ENCODE measurements at regions not wholly inside any gene's neighbourhood (a gene's known extent, or its start where the extent isn't known, plus 50 kb on each side); places are given as distances from the start of the nearest gene placed in this dataset.

DNA sequence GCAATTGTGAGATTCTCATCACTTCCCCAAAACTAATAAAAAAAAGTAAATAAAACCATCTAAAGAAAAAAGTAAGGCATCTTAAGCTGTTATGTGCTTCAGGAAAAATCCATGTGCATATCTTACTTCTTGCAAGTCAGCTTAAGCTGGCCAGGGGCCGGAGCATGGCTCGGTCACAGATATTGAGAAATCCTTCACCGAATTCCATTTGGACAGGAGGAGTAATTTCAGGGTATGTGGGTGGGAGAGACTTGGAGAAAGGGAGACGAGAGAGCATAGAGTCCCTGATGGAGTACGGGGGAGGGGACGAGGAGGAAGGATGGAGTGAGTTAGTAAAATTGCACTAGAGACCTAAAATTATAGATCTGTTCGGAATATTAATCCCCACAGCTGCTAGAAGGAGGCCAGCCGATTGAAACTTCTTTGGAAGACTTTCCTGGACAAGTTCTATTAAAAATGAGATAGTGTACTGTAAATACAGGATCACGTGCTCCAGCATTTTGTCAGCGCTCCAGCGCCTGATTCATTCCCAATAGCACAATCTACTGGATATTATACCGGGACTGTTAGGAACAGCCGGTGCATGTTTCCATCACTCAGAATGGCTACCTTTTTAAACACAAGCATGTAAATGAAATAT, 438.5 kb downstream of the ZNF516 start:
- Histone ChIP-seq H3K4me1 (ENCODE audit: low read depth) (no peaks in the 10 kb centered on the region), H3K27ac (no peak overlapping the region), H3K27me3 (no peaks in the 10 kb centered on the region), H3K4me3 (no peak overlapping the region), H3K9me3 (ENCODE audit: low read depth) (no peaks in the 10 kb centered on the region), H3K36me3 (no peaks in the 10 kb centered on the region)
- peak in 1 of 2 donors; percentile 60 for DNase-seq (ENCODE audit: low read depth in 1 of 2, low spot score in 1 of 2)
- TF ChIP-seq, protein P1, sequence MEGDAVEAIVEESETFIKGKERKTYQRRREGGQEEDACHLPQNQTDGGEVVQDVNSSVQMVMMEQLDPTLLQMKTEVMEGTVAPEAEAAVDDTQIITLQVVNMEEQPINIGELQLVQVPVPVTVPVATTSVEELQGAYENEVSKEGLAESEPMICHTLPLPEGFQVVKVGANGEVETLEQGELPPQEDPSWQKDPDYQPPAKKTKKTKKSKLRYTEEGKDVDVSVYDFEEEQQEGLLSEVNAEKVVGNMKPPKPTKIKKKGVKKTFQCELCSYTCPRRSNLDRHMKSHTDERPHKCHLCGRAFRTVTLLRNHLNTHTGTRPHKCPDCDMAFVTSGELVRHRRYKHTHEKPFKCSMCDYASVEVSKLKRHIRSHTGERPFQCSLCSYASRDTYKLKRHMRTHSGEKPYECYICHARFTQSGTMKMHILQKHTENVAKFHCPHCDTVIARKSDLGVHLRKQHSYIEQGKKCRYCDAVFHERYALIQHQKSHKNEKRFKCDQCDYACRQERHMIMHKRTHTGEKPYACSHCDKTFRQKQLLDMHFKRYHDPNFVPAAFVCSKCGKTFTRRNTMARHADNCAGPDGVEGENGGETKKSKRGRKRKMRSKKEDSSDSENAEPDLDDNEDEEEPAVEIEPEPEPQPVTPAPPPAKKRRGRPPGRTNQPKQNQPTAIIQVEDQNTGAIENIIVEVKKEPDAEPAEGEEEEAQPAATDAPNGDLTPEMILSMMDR (IDR thresholded peaks at IDR 0.05; ENCODE audit: low read depth, low read length), result no peak

DNA sequence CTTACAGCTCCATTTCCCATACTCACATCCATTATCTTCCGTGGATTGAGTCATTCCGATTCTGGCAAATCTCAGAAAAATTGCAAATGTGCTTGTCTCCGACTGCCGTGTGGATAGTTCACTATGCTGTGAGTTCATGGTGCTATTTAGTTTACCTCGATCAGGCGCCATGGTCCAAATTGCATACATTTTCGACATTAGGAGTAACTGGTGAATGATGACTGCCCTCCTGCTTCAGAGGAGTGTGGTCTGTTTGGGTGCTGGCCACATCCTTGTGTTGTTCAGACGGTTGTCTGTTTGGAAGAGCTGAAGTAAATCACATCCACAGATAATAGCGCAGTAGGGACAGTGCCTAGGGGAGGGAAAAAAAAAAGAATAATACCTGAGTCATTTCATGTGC, 439.5 kb downstream of the ZNF516 start:
- Histone ChIP-seq H3K4me1 (ENCODE audit: low read depth) (no peaks in the 10 kb centered on the region), H3K4me3 (no peak overlapping the region), H3K27me3 (no peaks in the 10 kb centered on the region), H3K9me3 (ENCODE audit: low read depth) (no peaks in the 10 kb centered on the region), H3K36me3 (no peaks in the 10 kb centered on the region), H3K27ac (no peak overlapping the region)
- DNase-seq (ENCODE audit: low read depth in 1 of 2, low spot score in 1 of 2), result peak in 1 of 2 donors; percentile 16
- TF ChIP-seq, protein P1 (IDR thresholded peaks at IDR 0.05; ENCODE audit: low read depth, low read length), result no peak

DNA sequence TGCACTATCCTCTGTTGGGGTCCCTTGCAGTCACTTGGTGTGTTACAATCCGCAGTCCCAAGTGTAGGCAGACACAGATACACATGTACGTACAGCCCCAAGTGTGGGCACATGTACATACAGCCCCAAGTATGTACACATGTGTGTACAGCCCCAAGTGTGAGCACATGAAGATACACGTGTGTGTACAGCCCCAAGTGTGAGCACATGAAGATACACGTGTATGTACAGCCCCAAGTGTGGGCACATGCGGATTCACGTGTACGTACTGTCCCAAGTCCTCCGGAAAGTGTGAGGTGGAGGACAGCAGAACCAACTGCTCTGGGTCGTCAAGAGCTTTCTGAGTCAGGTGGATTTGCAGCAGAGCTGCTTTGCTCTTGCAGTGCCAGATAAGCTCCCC, 440.0 kb downstream of the ZNF516 start:
- H3K27me3 ChIP-seq, result no peaks in the 10 kb centered on the region
- H3K36me3 ChIP-seq, result no peaks in the 10 kb centered on the region
- DNase-seq (ENCODE audit: low read depth in 1 of 2, low spot score in 1 of 2), result no peak
- H3K4me3 ChIP-seq, result no peak overlapping the region
- TF ChIP-seq, protein P1 (IDR thresholded peaks at IDR 0.05; ENCODE audit: low read depth, low read length), result no peak
- H3K27ac ChIP-seq, result no peak overlapping the region
- H3K9me3 ChIP-seq (ENCODE audit: low read depth), result no peaks in the 10 kb centered on the region
- H3K4me1 ChIP-seq (ENCODE audit: low read depth), result no peaks in the 10 kb centered on the region

DNA sequence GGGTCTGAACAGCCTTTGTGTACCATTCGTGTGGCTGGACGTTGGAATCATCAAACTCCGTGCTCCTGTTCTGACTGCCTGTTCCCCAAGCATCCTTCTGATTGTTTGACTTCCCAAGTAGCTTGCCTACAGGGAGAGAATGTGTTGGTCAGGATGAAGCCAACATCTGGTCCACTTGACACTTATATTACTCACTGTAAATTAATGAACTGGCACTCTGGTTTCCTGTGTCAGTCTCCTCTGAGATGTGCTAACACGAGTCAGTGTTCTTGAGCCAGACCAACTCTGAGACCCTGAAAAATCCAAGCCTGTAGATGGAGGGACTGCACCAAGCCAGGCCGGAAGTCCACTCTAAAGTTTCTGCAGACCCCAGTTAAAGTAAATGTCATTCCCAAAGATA, 440.9 kb downstream of the ZNF516 start:
- DNase-seq (ENCODE audit: low read depth in 1 of 2, low spot score in 1 of 2), result no peak
- Histone ChIP-seq H3K36me3 (no peaks in the 10 kb centered on the region), H3K4me1 (ENCODE audit: low read depth) (no peaks in the 10 kb centered on the region), H3K9me3 (ENCODE audit: low read depth) (no peaks in the 10 kb centered on the region), H3K27me3 (no peaks in the 10 kb centered on the region), H3K27ac (no peak overlapping the region), H3K4me3 (no peak overlapping the region)
- TF ChIP-seq, protein P1 (IDR thresholded peaks at IDR 0.05; ENCODE audit: low read depth, low read length), result no peak

DNA sequence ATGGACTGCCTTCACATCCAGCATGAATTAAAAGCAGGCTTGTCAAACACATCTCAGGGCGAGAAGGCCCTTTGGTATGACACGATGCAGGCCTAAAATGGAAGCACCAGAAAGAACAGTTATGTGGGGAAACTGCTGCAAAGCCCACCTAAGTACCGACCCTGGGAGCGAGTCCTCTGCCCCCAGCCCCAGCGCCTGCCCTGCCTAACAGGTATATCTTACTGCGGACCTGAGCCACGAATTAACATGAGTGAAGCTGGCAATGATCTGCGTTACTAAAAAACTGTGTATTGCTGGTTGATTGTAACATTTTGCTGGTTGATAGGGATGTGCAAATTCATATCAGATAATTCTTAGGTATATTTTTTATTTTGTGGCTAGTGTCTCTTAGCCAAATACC, 441.5 kb downstream of the ZNF516 start:
- H3K9me3 ChIP-seq (ENCODE audit: low read depth), result no peaks in the 10 kb centered on the region
- H3K36me3 ChIP-seq, result no peaks in the 10 kb centered on the region
- no peak overlapping the region for H3K27ac ChIP-seq
- no peak for DNase-seq (ENCODE audit: low read depth in 1 of 2, low spot score in 1 of 2)
- TF ChIP-seq, protein P1 (IDR thresholded peaks at IDR 0.05; ENCODE audit: low read depth, low read length), result no peak
- no peak overlapping the region for H3K4me3 ChIP-seq
- H3K4me1 ChIP-seq (ENCODE audit: low read depth), result no peaks in the 10 kb centered on the region
- no peaks in the 10 kb centered on the region for H3K27me3 ChIP-seq
